ENCODE measurements at regions not wholly inside any gene's neighbourhood (a gene's known extent, or its start where the extent isn't known, plus 50 kb on each side); places are given as distances from the start of the nearest gene placed in this dataset.

- TF ChIP-seq CTCF (IDR thresholded peaks at IDR 0.05) (no peak), POLR2A (IDR thresholded peaks at IDR 0.05) (no peak)
Observed at GRCh38 chr1:239841631-239842030, 250.1 kb upstream of the FMN2 start.
